ENCODE measurements at regions not wholly inside any gene's neighbourhood (a gene's known extent, or its start where the extent isn't known, plus 50 kb on each side); places are given as distances from the start of the nearest gene placed in this dataset.

- Mint-ChIP-seq H3K27ac (no peak overlapping the region), H3K4me3 (no peak overlapping the region), H3K4me1 (no peaks in the 10 kb centered on the region), H3K36me3 (ENCODE audit: low read depth) (no peaks in the 10 kb centered on the region), H3K27me3 (no peaks in the 10 kb centered on the region)
- ATAC-seq (no peak), DNase-seq (no peak)
- H3K9me3 ChIP-seq (ENCODE audit: control insufficient read depth, low read length, poor library complexity, severe bottlenecking) = no peaks in the 10 kb centered on the region
These were observed 54.3 kb upstream of the KCND2 start for GRCh38 chr7:120218712-120219111.

- Mint-ChIP-seq H3K36me3 (ENCODE audit: low read depth) (no peaks in the 10 kb centered on the region), H3K27ac (no peak overlapping the region), H3K4me1 (no peaks in the 10 kb centered on the region)
These were observed 51.3 kb upstream of the KCND2 start for GRCh38 chr7:120221666-120222065.

More at GRCh38 chr7:120221666-120222065, 51.3 kb upstream of the KCND2 start:
- H3K4me3 Mint-ChIP-seq = no peak overlapping the region
- ATAC-seq (no peak), DNase-seq (no peak)
- no peaks in the 10 kb centered on the region for H3K9me3 ChIP-seq (ENCODE audit: control insufficient read depth, low read length, poor library complexity, severe bottlenecking)
- no peaks in the 10 kb centered on the region for H3K27me3 Mint-ChIP-seq

All from T-helper 17 cell (primary cell).